NCI-H524 (cell line): ENCODE measurements at regions not wholly inside any gene's neighbourhood (a gene's known extent, or its start where the extent isn't known, plus 50 kb on each side); places are given as distances from the start of the nearest gene placed in this dataset.
"Not testable (repeated sequence)": the region's sequence is repeated elsewhere in the genome, so short reads cannot be mapped to it uniquely, and the experiment has no call there.

ENCODE experiments used
- DNase-seq, 2 experiments: peaks; one replicate each; lab custom pipeline; 2025; lab: John Stamatoyannopoulos, UW

- DNase-seq = no peak
Measured at GRCh38 chr2:241957276-241957675, 87.7 kb downstream of the RTP5 start.

GRCh38 chr2:241958818-241959545 is 89.5 kb downstream of the RTP5 start:
- DNase-seq = no peak

- DNase-seq = no peak
Measured at GRCh38 chr2:241959751-241960269, 90.3 kb downstream of the RTP5 start.

GRCh38 chr2:241961454-241961853 is 91.9 kb downstream of the RTP5 start:
- no peak for DNase-seq

GRCh38 chr2:241964133-241964532 is 94.6 kb downstream of the RTP5 start:
- DNase-seq = no peak

- DNase-seq = no peak
Measured at GRCh38 chr2:241965931-241966412, 96.4 kb downstream of the RTP5 start.

- DNase-seq = no peak
Measured at GRCh38 chr2:241966647-241967466, 97.3 kb downstream of the RTP5 start.

- DNase-seq = no peak
Measured at GRCh38 chr2:241967467-241968144, 98.1 kb downstream of the RTP5 start.

- DNase-seq = no peak
Measured at GRCh38 chr2:241968417-241968816, 98.9 kb downstream of the RTP5 start.

GRCh38 chr2:241969182-241969581 is 99.7 kb downstream of the RTP5 start:
- not testable (repeated sequence) for DNase-seq

- DNase-seq = no peak
Measured at GRCh38 chr2:241970716-241971115, 101.2 kb downstream of the RTP5 start.

GRCh38 chr2:241974096-241974495 is 104.6 kb downstream of the RTP5 start:
- no peak for DNase-seq

- no peak for DNase-seq
Measured at GRCh38 chr2:241974851-241975592, 105.5 kb downstream of the RTP5 start.

- DNase-seq = no peak
Measured at GRCh38 chr2:241975593-241976284, 106.2 kb downstream of the RTP5 start.

- DNase-seq = no peak
Measured at GRCh38 chr2:241976296-241976695, 106.8 kb downstream of the RTP5 start.

GRCh38 chr2:241977557-241978300 is 108.2 kb downstream of the RTP5 start:
- DNase-seq = no peak

- DNase-seq = no peak
Measured at GRCh38 chr2:241978670-241979069, 109.1 kb downstream of the RTP5 start.

GRCh38 chr2:241980193-241980592 is 110.7 kb downstream of the RTP5 start:
- DNase-seq = no peak

- DNase-seq = no peak
Measured at GRCh38 chr2:241981076-241981700, 111.7 kb downstream of the RTP5 start.
